ENCODE measurements at regions not wholly inside any gene's neighbourhood (a gene's known extent, or its start where the extent isn't known, plus 50 kb on each side); places are given as distances from the start of the nearest gene placed in this dataset.
"Not testable (repeated sequence)": the region's sequence is repeated elsewhere in the genome, so short reads cannot be mapped to it uniquely, and the experiment has no call there.

- DNase-seq = no peak
These were observed 80.8 kb downstream of the C21orf91 start for GRCh38 chr21:17738176-17738953.

GRCh38 chr21:17736072-17736471, 83.1 kb downstream of the C21orf91 start:
- no peak for DNase-seq

GRCh38 chr21:17733209-17733608, 85.9 kb downstream of the C21orf91 start:
- DNase-seq = no peak

GRCh38 chr21:17732306-17732705, 86.8 kb downstream of the C21orf91 start:
- no peak for DNase-seq

GRCh38 chr21:17731554-17731953, 87.6 kb downstream of the C21orf91 start:
- no peak for DNase-seq

GRCh38 chr21:17730782-17731181, 88.4 kb downstream of the C21orf91 start:
- no peak for DNase-seq

- DNase-seq = no peak
These were observed 89.7 kb downstream of the C21orf91 start for GRCh38 chr21:17729455-17729854.

- no peak for DNase-seq
These were observed 91.8 kb downstream of the C21orf91 start for GRCh38 chr21:17727361-17727760.

- no peak for DNase-seq
These were observed 92.9 kb downstream of the C21orf91 start for GRCh38 chr21:17726047-17726829.

GRCh38 chr21:17725339-17725738, 93.8 kb downstream of the C21orf91 start:
- DNase-seq = no peak

- no peak for DNase-seq
These were observed 100.2 kb upstream of the BTG3 start for GRCh38 chr21:17712887-17713286.

GRCh38 chr21:17711896-17712295, 99.2 kb upstream of the BTG3 start:
- DNase-seq = no peak

- DNase-seq = no peak
These were observed 96.5 kb upstream of the BTG3 start for GRCh38 chr21:17709266-17709611.

- no peak for DNase-seq
These were observed 96.0 kb upstream of the BTG3 start for GRCh38 chr21:17708522-17709265.

- DNase-seq = no peak
These were observed 87.0 kb upstream of the BTG3 start for GRCh38 chr21:17699524-17700189.

- no peak for DNase-seq
These were observed 84.8 kb upstream of the BTG3 start for GRCh38 chr21:17697473-17697872.

- DNase-seq = not testable (repeated sequence)
These were observed 81.7 kb upstream of the BTG3 start for GRCh38 chr21:17694416-17694815.

GRCh38 chr21:17693801-17694200, 81.1 kb upstream of the BTG3 start:
- DNase-seq = no peak

GRCh38 chr21:17690078-17690494, 77.4 kb upstream of the BTG3 start:
- no peak for DNase-seq

GRCh38 chr21:17688912-17689874, 76.5 kb upstream of the BTG3 start:
- peak; percentile 57 for DNase-seq

GRCh38 chr21:17682924-17683323, 70.2 kb upstream of the BTG3 start:
- no peak for DNase-seq

All from midbrain (tissue), 1 donor.